H9 (cell line): ENCODE measurements at regions not wholly inside any gene's neighbourhood (a gene's known extent, or its start where the extent isn't known, plus 50 kb on each side); places are given as distances from the start of the nearest gene placed in this dataset.

Experiments used
- DNase-seq: peaks from one replicate; pipeline ENCODE4 v3.0.0-alpha.2; 2017
- H2AFZ ChIP-seq: one replicate; pipeline ENCODE4 v1.6.1; 2013; ENCODE audit warnings: mild to moderate bottlenecking, low read length, control low read depth, moderate library complexity
- H2AK5ac ChIP-seq: 2 replicates; pipeline ENCODE4 v1.6.1; 2013; ENCODE audit warnings: low read length, control low read depth, mixed read lengths; ENCODE audit not compliant: insufficient read length
- H2BK120ac ChIP-seq: one replicate; pipeline ENCODE4 v1.6.1; 2013; ENCODE audit warnings: low read depth, mild to moderate bottlenecking, low read length, control low read depth, inconsistent platforms; ENCODE audit not compliant: poor library complexity, severe bottlenecking
- H2BK12ac ChIP-seq: 2 replicates; pipeline ENCODE4 v1.6.1; 2013; ENCODE audit warnings: low read length, control low read depth, mixed read lengths, low read depth; ENCODE audit not compliant: insufficient read length
- H2BK15ac ChIP-seq: 2 replicates; pipeline ENCODE4 v1.6.1; 2013; ENCODE audit warnings: low read depth, low read length, control low read depth
- H2BK20ac ChIP-seq: one replicate; pipeline ENCODE4 v1.6.1; 2013; ENCODE audit warnings: low read depth, mild to moderate bottlenecking, low read length, control low read depth, inconsistent platforms; ENCODE audit not compliant: poor library complexity, severe bottlenecking
- H2BK5ac ChIP-seq: 2 replicates; pipeline ENCODE4 v1.6.1; 2013; ENCODE audit warnings: low read length, control low read depth, mixed read lengths; ENCODE audit not compliant: insufficient read length
- H3K14ac ChIP-seq: 2 replicates; pipeline ENCODE4 v1.6.1; 2013; ENCODE audit warnings: low read length, control low read depth; ENCODE audit not compliant: insufficient read depth
- H3K18ac ChIP-seq: 2 replicates; pipeline ENCODE4 v1.6.1; 2013; ENCODE audit warnings: low read depth, mild to moderate bottlenecking, mixed read lengths, low read length, control low read depth; ENCODE audit not compliant: insufficient read length
- H3K23ac ChIP-seq: 2 replicates; pipeline ENCODE4 v1.6.1; 2013; ENCODE audit warnings: low read length, control low read depth, mixed read lengths, low read depth; ENCODE audit not compliant: insufficient read length
- H3K23me2 ChIP-seq: 2 replicates; pipeline ENCODE4 v1.6.1; 2013; ENCODE audit warnings: low read depth, mild to moderate bottlenecking, mixed read lengths, low read length, control low read depth; ENCODE audit not compliant: insufficient read length, poor library complexity, severe bottlenecking
- H3K27ac ChIP-seq: 2 replicates; pipeline ENCODE4 v1.5.1; 2013; ENCODE audit warnings: low read length, control low read depth, mixed read lengths, low read depth; ENCODE audit not compliant: insufficient read length
- H3K27me3 ChIP-seq: 2 replicates; pipeline ENCODE4 v1.6.1; 2013; ENCODE audit warnings: low read length, control low read depth, inconsistent platforms; ENCODE audit not compliant: insufficient read depth
- H3K4ac ChIP-seq: 2 replicates; pipeline ENCODE4 v1.6.1; 2013; ENCODE audit warnings: low read depth, mild to moderate bottlenecking, control low read depth, inconsistent platforms, low read length, moderate library complexity
- H3K4me1 ChIP-seq: 2 replicates; pipeline ENCODE4 v1.6.1; 2013; ENCODE audit warnings: low read length, control low read depth, inconsistent platforms; ENCODE audit not compliant: insufficient read depth
- H3K4me2 ChIP-seq: 2 replicates; pipeline ENCODE4 v1.6.1; 2013; ENCODE audit warnings: low read length, control low read depth, mixed read lengths; ENCODE audit not compliant: insufficient read length, insufficient read depth
- H3K56ac ChIP-seq: 2 replicates; pipeline ENCODE4 v1.6.1; 2013; ENCODE audit warnings: low read depth, mild to moderate bottlenecking, mixed read lengths, low read length, control low read depth; ENCODE audit not compliant: insufficient read length
- H3K79me1 ChIP-seq: 2 replicates; pipeline ENCODE4 v1.6.1; 2013; ENCODE audit warnings: low read depth, mild to moderate bottlenecking, moderate library complexity, low read length, control low read depth, inconsistent platforms; ENCODE audit not compliant: insufficient read depth, poor library complexity, severe bottlenecking
- H3K79me2 ChIP-seq: 2 replicates; pipeline ENCODE4 v1.6.1; 2013; ENCODE audit warnings: low read length, control low read depth, inconsistent platforms; ENCODE audit not compliant: insufficient read depth
- H3K9ac ChIP-seq: 2 replicates; pipeline ENCODE4 v1.6.1; 2013; ENCODE audit warnings: low read length, control low read depth, mixed read lengths; ENCODE audit not compliant: insufficient read length; ENCODE audit errors: extremely low read depth
- H3K9me3 ChIP-seq: one replicate; pipeline ENCODE4 v1.6.1; 2013; ENCODE audit warnings: low read depth, low read length, inconsistent platforms; ENCODE audit not compliant: control insufficient read depth
- H3T11ph ChIP-seq: one replicate; pipeline ENCODE4 v1.6.1; 2013; ENCODE audit warnings: mild to moderate bottlenecking, low read length, control low read depth, inconsistent platforms
- H4K20me1 ChIP-seq: one replicate; pipeline ENCODE4 v1.6.1; 2013; ENCODE audit not compliant: control insufficient read depth, insufficient read length, insufficient read depth
- H4K5ac ChIP-seq: 2 replicates; pipeline ENCODE4 v1.6.1; 2013; ENCODE audit warnings: low read depth, mild to moderate bottlenecking, mixed read lengths, low read length, control low read depth; ENCODE audit not compliant: insufficient read length
- H4K8ac ChIP-seq: replicated peaks from 2 replicates; pipeline ENCODE4 v1.6.1; 2013; ENCODE audit warnings: low read length, control low read depth, mixed read lengths, low read depth; ENCODE audit not compliant: insufficient read length
- H4K91ac ChIP-seq: 2 replicates; pipeline ENCODE4 v1.6.1; 2013; ENCODE audit warnings: low read depth, mild to moderate bottlenecking, moderate library complexity, mixed read lengths, low read length, control low read depth; ENCODE audit not compliant: insufficient read length
- H3K27ac Mint-ChIP-seq, 3 experiments: 2 replicates in 2 of 3; 3 replicates in 1 of 3; pipeline ENCODE4 v1.8.0; 2020 to 2021; ENCODE audit warnings: mixed read lengths in 3 of 3, mild to moderate bottlenecking in 1 of 3, moderate library complexity in 1 of 3
- H3K27me3 Mint-ChIP-seq: 2 replicates; pipeline ENCODE4 v1.8.0; 2021; ENCODE audit warnings: low read depth, mild to moderate bottlenecking, moderate library complexity, mixed read lengths
- H3K36me3 Mint-ChIP-seq, 3 experiments: 2 replicates in 2 of 3; 3 replicates in 1 of 3; pipeline ENCODE4 v1.8.0; 2020 to 2021; ENCODE audit warnings: low read depth in 3 of 3, mixed read lengths in 3 of 3; ENCODE audit not compliant: insufficient read depth in 1 of 3
- H3K4me1 Mint-ChIP-seq, 2 experiments: 2 replicates each; pipeline ENCODE4 v1.8.0; 2020; ENCODE audit warnings: mixed read lengths in 2 of 2
- H3K4me3 Mint-ChIP-seq, 2 experiments: 2 replicates in 1 of 2; 3 replicates in 1 of 2; pipeline ENCODE4 v1.8.0; 2020 to 2021; ENCODE audit warnings: mild to moderate bottlenecking in 2 of 2, mixed read lengths in 2 of 2, moderate library complexity in 1 of 2
- H3K9me3 Mint-ChIP-seq, 2 experiments: 2 replicates in 1 of 2; 3 replicates in 1 of 2; pipeline ENCODE4 v1.8.0; 2020; ENCODE audit warnings: mild to moderate bottlenecking in 2 of 2, mixed read lengths in 2 of 2, moderate library complexity in 1 of 2
- WGBS: extraction: QIAGEN DNeasy Blood & Tissue Kit; methylation state at CpG from one replicate; pipeline ENCODE4 v1.1.7; 2013; ENCODE audit warnings: missing lambda C conversion rate, low lambda C conversion rate, mixed read lengths; ENCODE audit not compliant: insufficient read length; ENCODE audit errors: extremely low coverage; 5-methylcytosine and 5-hydroxymethylcytosine counted together
- TF ChIP-seq, protein P1 (sequence below): fragments of 200-600 bp; sonication (generic); conservative IDR thresholded peaks from 3 replicates; pipeline ENCODE4 v1.8.0; 2021; ENCODE audit warnings: antibody characterized with exemption, mild to moderate bottlenecking

DNA sequence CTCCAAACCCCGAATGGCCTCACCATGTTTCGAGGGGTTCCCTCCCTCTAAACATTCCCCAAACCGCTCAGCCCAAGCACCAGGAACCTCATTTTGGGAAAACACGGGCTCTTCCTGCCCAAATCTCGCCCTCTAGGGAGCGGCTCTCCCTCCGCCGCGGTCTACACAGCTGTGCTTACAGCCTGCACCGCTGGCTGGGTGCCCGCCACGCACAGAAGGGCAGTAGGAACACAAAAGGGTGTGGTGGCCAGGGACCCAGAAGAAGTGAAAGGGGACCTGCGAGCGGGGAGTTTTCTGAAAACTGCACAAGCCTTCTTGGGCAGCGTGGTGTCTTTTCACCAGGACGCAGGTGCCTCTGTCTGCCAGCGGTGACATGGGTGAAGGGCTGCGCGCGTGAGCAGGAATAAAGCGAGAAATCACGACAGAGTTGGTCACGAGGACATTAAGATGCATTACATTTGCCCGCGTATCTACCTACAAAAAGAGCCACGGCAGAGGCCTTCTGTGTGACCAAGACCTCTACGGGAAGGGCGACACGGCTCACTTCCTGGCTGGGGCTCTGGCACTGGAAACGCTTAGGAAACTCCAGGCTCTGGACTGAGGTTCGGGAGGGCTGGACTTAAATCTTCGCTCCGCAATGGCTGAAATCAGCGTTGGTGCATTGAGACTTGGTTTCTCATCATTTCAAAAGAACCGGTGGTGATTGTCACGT is 171.7 kb downstream of the LSM5 start:
- no peaks in the 10 kb centered on the region for H3K9me3 Mint-ChIP-seq
- peaks cover 3 to 4% of the 10 kb centered on the region in 2 experiments; a peak in 2 of 4 replicates for H3K4me1 Mint-ChIP-seq

More for the DNA sequence above, 171.7 kb downstream of the LSM5 start:
- H2AK5ac ChIP-seq, result no peak overlapping the region
- Mint-ChIP-seq H3K4me3 (no peak overlapping the region), H3K36me3 (no peaks in the 10 kb centered on the region), H3K27ac (no peak overlapping the region), H3K27me3 (peaks cover 7% of the 10 kb centered on the region)
- no CpG with 5 or more reads among the region's 36 CpGs for WGBS
- no peak overlapping the region for H2BK120ac ChIP-seq
- no peak overlapping the region for H4K8ac ChIP-seq
- H3K9ac ChIP-seq, result no peak overlapping the region
- no peak overlapping the region for H2BK20ac ChIP-seq
- no peak overlapping the region for H3K56ac ChIP-seq
- DNase-seq, result no peak
- no peak overlapping the region for H2AFZ ChIP-seq
- H3T11ph ChIP-seq, result no peak overlapping the region
- H3K4me1 ChIP-seq, result peaks cover 2% of the 10 kb centered on the region; the same call in 1 of the 2 replicates
- no peak overlapping the region for H4K91ac ChIP-seq
- no peaks in the 10 kb centered on the region for H3K79me2 ChIP-seq
- no peaks in the 10 kb centered on the region for H4K20me1 ChIP-seq
- no peak overlapping the region for H3K14ac ChIP-seq
- H2BK12ac ChIP-seq, result no peak overlapping the region
- H2BK15ac ChIP-seq, result no peak overlapping the region
- H3K23ac ChIP-seq, result no peak overlapping the region
- H3K27me3 ChIP-seq, result no peaks in the 10 kb centered on the region
- H3K27ac ChIP-seq, result no peak overlapping the region
- no peaks in the 10 kb centered on the region for H3K79me1 ChIP-seq
- no peak overlapping the region for H2BK5ac ChIP-seq
- H3K4me2 ChIP-seq, result no peak overlapping the region
- TF ChIP-seq, protein P1, sequence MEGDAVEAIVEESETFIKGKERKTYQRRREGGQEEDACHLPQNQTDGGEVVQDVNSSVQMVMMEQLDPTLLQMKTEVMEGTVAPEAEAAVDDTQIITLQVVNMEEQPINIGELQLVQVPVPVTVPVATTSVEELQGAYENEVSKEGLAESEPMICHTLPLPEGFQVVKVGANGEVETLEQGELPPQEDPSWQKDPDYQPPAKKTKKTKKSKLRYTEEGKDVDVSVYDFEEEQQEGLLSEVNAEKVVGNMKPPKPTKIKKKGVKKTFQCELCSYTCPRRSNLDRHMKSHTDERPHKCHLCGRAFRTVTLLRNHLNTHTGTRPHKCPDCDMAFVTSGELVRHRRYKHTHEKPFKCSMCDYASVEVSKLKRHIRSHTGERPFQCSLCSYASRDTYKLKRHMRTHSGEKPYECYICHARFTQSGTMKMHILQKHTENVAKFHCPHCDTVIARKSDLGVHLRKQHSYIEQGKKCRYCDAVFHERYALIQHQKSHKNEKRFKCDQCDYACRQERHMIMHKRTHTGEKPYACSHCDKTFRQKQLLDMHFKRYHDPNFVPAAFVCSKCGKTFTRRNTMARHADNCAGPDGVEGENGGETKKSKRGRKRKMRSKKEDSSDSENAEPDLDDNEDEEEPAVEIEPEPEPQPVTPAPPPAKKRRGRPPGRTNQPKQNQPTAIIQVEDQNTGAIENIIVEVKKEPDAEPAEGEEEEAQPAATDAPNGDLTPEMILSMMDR, result no peak
- H3K18ac ChIP-seq, result no peak overlapping the region
- H3K9me3 ChIP-seq, result no peaks in the 10 kb centered on the region
- no peak overlapping the region for H3K4ac ChIP-seq
- no peak overlapping the region for H4K5ac ChIP-seq
- H3K23me2 ChIP-seq, result no peaks in the 10 kb centered on the region
